Anterior cingulate cortex (tissue), 58 donors: ENCODE measurements at regions not wholly inside any gene's neighbourhood (a gene's known extent, or its start where the extent isn't known, plus 50 kb on each side); places are given as distances from the start of the nearest gene placed in this dataset.

Source experiments
- DNase-seq, 58 donors: peaks; one replicate each; lab custom pipeline; 2025; lab: John Stamatoyannopoulos, UW

DNA sequence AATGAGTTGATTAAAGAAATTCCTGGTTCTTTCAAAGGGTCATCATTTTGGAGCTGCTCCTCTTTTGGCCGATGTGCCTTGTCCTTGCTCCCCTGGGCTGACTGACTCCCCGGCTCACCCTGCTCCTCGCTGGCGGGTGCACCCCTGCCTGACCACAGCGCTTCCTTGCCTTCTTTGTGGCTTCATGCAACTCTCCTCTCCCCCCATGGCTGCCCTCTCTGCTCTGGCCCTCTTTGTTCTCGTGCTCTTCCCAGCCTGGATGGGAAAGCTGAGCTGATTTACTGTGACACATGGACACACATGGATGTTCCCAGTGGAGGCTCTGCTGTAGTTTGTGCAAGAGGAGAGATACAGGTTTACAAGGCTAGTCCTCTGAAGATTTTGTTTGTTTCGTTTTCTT lies 234.6 kb downstream of the HAUS1 start:
- no peak for DNase-seq

DNA sequence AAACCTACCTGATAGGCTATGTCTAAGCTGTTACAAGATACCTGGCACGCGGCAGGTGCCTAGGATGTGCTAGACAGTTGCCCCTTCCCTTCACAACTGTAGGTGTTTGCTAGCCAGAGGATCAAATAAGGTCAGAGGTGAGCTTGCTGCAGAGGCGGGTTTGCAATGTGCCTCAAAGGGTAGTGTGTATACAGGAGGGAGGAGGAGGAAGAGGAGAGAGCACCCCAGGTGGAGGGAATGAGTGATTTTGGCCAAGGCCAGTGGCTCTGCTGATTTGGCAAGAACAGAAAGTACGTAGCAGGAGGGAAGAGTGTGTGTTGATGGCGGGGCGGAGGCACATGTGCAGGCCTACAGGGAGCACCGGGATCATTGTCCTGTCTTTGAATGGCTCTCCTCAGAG lies 236.5 kb downstream of the HAUS1 start:
- DNase-seq = no peak

DNA sequence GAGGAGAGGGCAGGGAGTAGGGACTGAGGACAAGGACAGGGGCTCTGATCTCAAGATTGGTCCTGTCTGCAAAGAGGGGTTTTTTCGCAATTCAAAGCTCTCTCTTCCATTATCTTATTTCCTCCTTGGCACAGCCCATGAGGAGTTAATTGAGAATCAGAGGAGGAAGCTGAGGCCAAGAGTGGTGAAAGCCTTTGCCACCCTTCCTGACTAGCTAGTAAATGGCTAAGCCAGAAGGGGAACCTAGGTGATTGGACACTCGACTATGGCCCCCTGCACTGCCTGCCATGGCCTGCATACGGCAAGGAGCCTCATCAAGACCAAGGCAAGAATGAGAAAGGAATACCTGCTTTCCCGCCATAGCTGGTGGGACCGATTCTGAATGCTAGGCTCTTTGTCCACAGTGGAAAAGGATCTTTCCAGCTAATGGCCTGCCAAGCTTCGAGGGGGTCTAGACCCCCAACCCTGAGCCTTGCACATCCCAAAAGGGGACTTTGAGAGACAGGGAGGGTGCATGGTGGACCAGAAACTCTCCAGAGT lies 237.9 kb downstream of the HAUS1 start:
- DNase-seq = no peak

DNA sequence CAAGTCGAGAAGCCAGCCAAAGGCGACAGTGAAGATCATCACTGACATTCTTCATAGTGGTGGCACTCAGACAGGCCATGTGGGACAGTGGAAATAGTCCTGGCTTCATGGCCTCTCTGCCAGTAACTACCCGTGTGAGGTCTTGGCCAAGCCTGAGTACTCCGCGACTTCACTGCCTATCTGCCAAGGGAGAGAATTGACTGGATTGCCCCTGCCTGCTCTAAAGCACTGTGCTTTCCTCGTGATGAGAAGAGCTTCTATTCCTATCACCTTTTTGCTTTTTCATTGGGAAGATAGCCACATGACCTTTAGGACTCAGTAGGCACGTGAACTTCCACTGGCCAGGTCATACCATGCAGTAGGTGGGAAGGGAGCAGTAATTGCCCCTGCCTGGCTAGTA lies 239.3 kb downstream of the HAUS1 start:
- DNase-seq = no peak

DNA sequence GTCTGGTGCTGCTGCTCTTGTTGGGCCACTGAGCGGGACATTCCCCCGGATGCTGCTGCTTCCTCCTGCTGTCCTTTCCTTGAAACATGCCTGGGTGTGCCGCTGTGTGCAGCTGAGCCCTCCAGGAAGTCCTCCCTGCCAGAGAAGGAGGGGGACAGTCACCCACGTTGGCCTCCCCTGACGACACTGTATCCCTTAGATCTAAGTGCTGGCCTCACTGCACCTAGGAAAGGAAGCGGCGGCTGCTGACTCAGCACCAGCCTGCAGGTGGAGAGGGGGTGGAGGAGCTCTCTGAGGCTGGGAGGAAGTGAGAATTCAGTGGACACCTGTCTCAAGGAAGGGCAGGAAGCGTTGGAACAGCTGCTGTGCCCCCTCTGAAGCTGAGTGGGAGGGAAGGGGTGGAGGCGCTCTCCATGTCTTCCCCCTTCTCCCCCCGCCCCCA lies 239.8 kb downstream of the HAUS1 start:
- no peak for DNase-seq

DNA sequence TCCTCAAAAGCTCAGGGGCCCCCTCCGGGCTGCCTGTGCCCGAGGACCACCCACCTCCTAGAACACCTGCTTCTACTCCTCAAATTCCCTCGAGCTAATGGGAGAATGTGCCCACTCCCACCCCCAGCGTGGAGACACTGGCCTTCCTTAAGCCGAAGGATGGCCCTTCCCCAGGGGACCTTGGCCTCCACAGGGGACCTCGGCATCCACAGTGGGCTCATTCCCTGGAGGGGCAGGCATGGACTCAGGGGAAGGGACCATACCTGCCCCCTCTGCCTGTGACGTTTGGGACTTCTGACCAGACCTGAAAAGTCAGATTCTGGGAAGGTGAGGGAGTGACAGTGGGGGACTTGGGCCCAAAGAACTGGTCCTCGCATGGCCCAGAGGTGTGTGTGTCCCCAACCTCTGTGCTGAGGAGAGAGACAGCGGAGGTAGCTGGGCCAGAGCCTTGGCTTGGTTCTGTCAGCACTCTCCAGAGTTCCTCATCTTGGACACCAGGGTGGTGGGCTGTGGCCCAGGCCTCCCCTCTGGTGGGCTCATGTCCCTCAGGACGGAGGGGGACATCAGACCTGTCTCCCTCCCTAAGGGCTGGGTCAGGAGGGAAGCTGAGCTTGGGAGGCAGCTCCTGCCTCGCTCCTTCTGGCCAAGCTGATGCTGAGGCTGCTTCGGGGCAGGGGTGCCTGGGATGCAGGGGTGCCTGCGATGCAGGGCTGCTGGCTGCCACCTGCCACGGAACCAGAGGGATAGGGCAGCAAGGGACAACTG lies 240.4 kb downstream of the HAUS1 start:
- DNase-seq = no peak

DNA sequence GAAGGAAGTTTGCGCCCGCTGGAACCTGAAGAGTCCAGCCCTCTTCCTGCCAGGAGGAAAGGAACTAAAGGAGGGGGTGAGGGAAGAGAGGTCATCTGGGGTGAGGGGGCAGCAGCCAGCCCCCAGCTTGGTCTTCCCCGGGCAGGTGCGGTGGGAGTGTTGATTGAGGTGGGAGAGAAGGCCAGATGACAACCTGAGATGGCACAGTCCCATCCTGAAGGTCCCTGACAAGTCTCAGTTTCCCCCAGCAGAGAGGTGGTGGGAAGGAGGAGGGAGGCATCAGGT lies 240.9 kb downstream of the HAUS1 start:
- no peak for DNase-seq

DNA sequence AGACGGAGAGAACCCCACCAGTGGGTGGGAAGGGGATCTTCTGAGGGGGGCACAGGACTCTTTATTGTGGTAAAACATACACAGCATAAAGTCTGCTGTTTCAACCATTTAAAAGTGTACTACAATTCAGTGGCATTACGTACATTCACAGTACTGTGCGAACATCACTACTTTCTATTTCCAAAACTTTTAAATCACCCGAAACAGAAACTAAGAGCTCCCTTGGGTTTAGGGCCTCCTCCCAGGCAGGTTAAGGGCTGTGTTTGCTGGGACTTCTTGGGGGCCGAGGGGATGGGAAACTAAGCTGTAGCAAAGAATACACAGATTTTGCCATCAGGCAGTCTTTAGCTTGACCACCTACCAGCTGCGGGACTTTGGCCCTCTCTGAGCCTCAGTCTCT lies 242.0 kb downstream of the HAUS1 start:
- no peak for DNase-seq

DNA sequence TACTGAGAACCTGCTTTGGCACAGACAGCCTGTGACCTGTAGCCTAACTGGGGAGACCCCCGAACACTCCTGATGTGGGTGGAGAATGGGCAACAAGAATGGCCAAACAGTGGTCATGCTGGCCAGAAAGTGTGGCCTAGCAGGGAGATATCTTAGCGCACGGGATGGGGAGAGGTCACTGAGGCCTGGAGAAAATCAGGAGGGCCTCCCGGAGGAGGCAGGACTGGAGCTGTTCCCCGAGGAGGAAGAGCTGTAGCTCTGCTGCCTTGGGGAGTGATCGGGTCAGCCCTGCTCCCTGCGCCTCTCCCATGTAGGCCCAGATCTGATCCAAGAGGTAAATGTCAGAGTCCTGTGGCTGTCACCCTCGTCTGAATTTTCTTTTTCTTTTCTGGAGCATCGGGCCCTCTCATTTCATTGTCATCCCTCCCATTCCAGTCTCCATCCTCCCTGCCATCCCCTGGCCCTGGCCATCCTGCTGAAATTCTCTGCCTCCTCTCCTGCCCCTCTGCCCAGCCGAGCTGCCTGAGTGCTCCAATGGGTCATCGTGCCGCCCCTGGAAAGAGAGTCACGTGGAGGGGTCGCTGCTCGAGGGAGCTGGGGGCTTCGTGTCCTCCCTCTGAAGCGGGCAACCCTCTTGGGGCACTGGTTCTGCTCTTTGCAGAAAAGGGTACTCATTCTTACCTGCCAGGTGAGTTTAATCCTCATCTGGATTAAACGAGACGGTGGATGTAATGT lies 242.9 kb downstream of the HAUS1 start:
- no peak for DNase-seq

DNA sequence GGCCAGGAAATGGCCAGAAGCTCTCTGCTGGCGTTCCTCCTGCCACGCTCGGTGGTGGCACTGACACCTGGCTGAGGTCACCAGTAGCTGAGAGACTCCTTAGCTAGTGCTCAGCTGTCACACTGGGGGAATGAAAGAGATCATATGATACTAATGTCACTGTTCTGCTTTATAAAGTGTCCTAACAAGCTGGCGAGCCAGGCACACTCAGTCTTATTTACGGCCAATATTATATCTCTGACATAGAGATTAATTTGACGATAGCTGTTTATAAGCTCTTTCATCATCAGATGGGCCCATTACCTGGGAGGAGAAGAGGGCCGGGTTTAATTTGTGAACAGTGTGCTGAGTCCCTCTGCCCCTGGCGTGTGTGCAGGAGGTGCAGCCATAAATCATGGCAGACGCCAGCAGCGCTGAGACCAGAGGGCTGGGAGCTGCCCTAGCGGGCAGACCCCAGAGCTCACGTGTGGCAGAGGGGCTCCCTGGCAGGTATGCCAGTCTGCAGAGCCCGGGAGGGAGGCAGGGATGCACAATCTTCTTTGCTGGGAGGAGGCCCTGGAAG lies 246.5 kb downstream of the HAUS1 start:
- DNase-seq = no peak

DNA sequence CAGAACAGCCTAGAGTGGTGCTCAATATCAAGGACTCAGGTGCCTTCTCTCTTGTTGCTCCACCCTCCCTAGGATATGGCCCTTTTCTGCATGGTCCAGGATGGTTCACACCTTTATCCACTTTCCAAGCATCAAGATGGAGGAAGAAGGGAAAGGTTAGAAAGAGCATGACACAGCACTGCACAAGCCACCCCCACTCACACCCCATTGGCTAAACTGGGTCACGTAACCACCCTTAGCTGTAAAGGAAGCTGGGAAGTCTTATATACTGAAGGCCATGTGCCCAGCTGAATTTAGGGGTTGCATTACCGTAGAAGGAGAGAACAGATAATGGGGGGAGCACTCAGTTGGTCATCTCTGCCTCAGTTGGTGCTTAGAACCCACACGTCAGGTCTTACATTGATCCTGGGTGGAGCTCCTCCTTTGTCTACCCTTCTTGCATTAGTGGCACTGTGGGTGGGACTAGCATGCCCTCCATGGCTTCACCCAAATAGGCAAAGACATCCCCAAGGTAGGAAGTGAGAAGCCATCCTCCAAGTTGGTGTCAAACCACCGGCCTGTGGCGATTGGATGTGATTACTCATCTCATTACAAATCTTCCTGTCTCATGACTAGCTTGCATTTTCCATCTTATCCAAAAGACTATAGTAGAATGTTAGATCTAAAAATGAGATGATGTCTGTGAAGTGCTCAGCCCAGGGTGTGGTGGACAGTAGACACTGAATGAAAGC lies 248.5 kb downstream of the HAUS1 start:
- no peak for DNase-seq

DNA sequence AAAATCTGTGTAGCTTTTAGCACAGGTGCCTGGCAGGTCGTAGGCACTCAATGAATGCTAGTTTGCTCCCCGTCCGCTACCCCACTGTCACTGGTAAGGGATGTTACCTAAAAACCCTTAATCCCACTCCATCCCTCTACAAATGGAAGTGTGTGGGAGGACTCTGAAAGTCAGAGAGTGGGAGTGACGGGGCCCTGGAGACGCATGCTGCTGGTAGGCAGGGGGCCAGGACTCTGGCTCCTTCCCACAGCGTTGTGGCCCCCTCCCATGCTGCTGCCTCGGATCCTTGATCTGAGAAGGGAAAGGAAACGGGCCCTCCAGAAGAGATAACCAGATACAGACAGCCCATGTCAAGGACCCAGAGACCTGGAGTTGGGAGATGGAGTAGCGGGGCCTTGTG lies 249.3 kb downstream of the HAUS1 start:
- DNase-seq = no peak

DNA sequence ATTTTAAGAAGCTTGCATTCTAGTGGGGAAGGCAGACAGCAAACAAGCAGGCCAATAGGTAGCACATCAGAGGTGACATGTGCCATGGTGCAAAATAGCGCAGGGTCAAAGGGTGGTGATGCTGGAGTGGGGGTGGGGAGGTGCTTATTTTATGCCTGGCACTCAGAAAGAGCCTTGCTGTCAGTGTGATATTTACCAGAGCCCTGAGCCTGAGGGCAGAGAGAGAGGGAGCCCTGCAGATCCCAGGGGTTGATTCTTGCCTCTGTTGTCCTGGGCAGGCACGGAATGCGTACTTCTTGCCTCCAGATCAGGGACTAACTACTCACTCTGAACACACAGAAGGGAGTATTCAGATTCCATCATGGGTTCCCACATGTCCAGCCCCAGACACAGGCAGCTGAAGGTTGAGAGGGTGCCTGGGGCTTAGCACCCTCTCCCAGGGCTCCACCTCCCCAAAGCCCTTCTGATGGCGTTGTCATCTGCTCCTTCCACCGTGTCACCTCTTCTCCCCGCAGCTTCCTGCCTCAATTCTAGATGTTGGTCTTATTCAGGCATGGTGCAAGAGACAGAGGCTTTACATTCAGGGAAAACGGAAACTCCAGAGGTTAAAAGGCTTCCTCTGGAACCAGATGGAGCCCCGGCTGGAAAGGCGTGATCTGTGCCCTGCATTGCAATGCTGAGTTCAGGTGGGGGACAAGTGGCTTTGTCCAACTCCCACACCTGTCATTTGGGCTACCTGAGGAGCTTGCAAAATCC lies 252.3 kb downstream of the HAUS1 start:
- no peak for DNase-seq

DNA sequence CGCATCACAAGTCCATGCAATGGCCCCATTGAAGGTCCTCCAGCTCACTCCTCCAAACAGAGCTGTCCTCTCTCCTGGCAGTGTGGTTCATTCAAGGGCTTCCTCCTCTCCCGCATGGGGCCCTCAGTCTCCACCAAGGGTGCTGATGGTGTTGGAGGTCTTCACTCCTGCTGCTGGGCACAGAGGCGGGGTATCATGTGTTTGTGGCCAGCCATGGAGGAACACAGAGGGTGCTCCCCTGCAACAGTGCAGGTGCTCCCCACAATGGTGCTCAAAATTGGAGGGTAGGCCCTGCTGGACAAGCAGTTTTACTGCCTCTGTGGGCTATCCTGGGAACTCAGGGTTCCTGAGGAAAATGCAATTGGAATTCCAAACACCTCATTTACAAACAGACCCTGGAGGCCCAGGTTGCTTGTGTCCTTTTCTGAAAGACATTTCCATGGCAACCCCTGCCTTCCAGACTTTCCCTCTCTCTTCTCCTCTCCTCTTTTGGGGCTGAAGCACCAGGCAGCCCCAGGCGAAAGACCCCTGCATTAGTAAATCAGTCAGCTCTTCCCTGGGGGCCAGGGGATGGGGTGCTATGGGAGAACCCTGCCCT lies 256.0 kb downstream of the HAUS1 start:
- DNase-seq = no peak

DNA sequence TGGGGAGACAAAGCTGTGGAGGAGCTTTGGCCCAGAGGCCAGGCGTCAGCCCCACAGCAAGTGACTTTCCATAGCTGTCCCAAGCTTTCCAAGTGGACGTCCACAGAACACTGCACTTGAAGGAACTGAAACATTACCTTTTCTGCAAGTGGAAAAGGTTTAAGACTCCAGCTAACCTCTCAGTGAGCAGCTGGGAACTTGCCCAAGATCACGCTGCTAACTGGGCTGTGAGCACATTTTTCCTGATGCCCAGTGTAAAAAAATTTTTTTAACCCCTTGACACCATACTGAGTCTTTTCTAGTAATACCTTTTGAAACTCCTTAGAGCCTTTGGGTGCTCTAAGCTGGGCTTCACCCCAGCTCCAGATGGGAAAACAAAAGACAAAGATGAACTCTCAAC lies 256.7 kb downstream of the HAUS1 start:
- no peak for DNase-seq

DNA sequence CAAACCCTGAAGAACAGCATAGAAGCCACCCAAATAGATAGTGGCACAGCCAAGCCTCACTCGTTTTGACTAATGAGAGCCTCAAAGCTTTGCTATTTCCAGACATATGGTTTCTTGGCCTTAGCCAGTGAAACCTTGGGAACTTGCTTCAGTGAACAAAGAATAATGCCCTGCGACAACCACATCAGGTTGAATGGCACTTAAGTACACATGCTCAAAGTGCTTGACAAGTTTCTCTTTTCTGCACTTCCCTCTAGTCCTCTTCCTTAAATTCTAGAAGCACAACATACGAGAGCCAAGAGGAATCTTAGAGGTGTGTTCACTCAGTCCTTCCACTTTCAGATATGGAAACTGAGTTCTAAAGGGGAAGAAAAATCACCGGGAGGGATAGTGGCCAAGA lies 258.3 kb downstream of the HAUS1 start:
- no peak for DNase-seq

DNA sequence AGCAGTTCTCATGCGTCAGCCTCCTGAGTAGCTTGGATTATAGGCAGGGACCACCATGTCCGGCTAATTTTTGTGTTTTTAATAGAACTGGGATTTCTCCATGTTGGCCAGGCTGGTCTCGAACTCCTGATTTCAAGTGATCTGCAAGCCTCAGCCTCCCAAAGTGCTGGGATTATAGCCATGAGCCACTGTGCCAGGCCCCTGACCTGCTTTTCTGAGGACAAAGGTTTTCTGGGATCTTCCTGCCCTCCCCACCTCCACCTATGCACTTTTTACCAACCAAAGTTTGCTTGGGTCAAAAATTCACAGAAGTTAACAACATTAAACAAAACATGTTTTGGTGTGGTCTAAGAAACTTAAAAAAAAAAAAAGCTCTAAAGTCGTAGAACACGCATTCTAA lies 259.9 kb downstream of the HAUS1 start:
- DNase-seq = no peak

DNA sequence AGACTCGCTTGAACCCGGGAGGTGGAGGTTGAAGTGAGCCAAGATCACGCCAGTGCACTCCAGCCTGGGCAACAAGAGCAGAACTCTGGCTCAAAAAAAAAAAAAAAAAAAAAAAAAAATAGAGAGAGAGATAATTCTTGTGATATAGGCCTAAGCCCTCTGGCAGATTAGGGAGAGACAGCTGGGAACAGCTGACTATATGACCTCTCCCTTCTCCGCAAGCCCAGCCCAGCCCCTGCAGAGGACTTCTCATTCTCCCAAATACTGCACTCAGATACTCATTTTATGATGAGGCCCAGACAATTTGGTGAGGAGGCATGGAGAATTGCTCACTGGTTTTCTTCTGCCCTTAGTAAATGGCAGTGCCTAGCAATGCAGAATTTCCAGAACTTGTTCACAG lies 262.0 kb downstream of the HAUS1 start:
- no peak for DNase-seq

DNA sequence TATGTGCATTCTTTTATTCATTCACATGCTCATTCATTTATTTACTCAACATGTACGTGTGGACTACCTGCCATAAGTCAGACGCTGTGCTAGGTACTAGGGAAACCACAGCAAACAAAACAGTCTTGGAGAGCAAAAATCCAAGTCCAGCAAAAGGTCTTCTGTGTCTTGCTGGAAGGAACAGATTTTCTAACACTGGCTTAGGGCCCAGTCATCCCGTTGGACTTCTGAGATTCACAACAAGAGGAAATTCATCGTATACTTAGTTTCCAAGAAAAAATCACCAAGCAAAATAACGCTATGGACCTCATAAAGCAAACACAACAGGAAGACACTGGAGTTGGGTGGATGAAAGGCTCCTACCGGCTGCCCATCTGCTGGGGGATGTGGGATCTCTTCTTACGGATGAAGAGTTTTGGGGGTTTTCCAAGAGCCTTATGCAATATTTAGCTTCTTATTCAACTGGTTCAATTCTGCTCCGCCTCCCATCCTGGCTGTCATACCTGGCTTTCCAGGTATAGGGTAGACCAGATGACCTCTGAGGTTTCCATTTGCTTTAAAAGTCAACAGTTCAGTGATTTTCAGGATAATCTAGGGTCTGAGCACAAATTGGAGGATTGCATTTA lies 262.7 kb downstream of the HAUS1 start:
- DNase-seq = no peak

DNA sequence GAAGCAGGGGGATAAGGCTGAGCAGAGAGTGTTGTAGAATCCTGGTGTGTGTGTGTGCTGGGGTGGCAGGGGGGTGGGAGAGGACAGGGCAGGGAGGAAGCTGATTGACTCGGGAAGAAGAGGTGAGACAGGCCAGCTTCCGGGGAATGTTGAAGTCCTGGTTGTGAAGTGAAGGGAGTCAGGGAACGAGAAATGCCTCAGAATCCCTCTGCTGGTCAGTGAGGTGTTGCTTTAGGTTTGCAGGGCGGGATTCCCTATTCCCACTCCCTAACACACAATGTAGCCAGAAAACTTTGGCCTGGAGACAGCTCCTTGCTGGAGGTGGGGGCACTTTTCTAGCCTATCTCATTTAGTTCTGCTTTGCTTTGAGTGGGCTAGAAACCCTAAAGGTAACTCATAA lies 265.1 kb downstream of the HAUS1 start:
- DNase-seq = no peak
